ENCODE measurements at regions not wholly inside any gene's neighbourhood (a gene's known extent, or its start where the extent isn't known, plus 50 kb on each side); places are given as distances from the start of the nearest gene placed in this dataset.

DNA sequence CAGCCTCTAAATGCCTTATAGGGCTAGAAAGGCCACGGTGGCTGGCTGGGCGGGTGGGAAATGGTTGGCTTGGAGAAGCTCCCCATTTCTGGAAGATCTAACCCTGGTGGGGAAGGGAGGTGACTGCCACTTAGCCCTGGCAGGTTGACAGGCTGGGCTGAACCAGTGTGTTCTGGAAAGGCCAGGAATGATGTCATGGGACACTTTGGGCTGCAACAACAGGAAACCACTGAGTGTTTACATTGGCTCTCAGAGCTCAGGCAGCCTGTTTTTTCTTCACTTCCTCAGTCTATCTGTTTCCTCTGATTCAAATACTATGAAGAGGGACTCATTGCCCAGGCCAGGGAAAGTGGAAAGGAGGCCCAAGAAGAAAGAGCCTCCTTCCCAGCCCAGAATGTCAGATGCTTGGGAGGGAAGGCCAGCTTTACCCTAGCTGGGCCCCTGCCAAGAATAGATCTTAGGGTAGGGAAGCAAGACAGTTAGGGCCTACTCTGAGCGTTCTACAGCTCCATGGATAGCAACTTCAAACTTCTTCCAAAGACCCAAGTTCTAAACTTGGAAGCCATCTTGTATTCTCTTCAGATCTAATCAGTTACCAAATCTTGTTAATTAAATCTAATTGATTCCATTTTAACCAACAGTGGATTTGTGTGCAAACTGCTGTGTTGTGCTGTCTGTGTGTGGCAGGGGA lies 65.8 kb upstream of the MSN start:
- no peak for TF ChIP-seq EGR1 (conservative IDR thresholded peaks at IDR 0.05)
- TF ChIP-seq POLR2A (conservative IDR thresholded peaks at IDR 0.05), result no peak
- no peak for TF ChIP-seq CREB5 (CRISPR knock-in tag; IDR thresholded peaks at IDR 0.05)
- TF ChIP-seq TAF1 (IDR thresholded peaks at IDR 0.05; ENCODE audit: control insufficient read depth, extremely low read depth, insufficient read depth, low read length, severe bottlenecking), result no peak
